ENCODE measurements at regions not wholly inside any gene's neighbourhood (a gene's known extent, or its start where the extent isn't known, plus 50 kb on each side); places are given as distances from the start of the nearest gene placed in this dataset.

DNA sequence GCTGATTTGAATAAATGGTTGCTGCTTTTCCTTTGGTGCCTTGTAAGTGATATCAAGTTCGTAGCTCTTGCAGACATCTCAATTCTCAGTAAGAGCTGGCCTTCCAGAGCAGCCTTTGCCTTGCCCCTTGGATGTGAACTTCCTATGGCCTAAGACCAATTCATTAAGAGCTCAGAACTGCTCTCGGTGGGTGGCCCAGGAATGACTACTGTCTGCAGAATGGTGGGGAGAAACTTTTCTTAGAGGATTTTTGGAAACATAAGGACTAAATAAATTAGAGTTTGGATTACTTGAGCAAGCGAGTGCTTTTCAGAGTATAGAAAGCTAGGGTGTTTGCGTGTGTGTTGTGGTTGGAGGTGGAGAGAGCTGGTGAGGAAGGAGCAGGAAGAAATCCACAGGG is 306.4 kb upstream of the TBX3 start:
- H3K27ac ChIP-seq, result no peak overlapping the region
- no peak for DNase-seq
- no peaks in the 10 kb centered on the region for H3K36me3 ChIP-seq
- H3K4me1 ChIP-seq, result no peaks in the 10 kb centered on the region
- no peaks in the 10 kb centered on the region for H3K27me3 ChIP-seq
- TF ChIP-seq POLR2A (IDR thresholded peaks at IDR 0.05), result no peak
- TF ChIP-seq CTCF (IDR thresholded peaks at IDR 0.05), result no peak
- H3K9me3 ChIP-seq, result no peaks in the 10 kb centered on the region
- no peak overlapping the region for H3K4me3 ChIP-seq

DNA sequence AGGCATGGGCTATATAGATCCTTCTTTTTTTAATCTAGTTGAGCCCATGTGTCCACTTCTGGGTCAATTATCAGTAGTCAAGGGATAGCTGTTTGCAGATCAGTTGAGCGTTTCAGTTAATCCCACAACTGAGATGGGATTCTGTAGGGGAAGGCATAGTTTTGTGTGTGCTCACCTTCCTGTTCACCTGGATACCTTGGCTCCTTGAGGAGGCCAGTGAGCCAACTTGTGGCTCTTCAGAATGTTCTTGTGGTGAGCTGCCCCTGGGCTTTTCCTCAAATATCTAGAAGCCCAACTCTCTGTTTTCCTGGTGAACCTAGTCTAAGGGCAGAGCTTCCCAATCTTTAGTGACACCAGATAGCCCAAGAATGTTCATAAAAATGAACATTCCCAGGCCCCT is 302.9 kb upstream of the TBX3 start:
- Histone ChIP-seq H3K4me3 (no peak overlapping the region), H3K36me3 (no peaks in the 10 kb centered on the region), H3K27ac (no peak overlapping the region), H3K27me3 (no peaks in the 10 kb centered on the region), H3K4me1 (no peaks in the 10 kb centered on the region), H3K9me3 (no peaks in the 10 kb centered on the region)
- no peak for DNase-seq
- TF ChIP-seq CTCF (IDR thresholded peaks at IDR 0.05) (no peak), POLR2A (IDR thresholded peaks at IDR 0.05) (no peak)

DNA sequence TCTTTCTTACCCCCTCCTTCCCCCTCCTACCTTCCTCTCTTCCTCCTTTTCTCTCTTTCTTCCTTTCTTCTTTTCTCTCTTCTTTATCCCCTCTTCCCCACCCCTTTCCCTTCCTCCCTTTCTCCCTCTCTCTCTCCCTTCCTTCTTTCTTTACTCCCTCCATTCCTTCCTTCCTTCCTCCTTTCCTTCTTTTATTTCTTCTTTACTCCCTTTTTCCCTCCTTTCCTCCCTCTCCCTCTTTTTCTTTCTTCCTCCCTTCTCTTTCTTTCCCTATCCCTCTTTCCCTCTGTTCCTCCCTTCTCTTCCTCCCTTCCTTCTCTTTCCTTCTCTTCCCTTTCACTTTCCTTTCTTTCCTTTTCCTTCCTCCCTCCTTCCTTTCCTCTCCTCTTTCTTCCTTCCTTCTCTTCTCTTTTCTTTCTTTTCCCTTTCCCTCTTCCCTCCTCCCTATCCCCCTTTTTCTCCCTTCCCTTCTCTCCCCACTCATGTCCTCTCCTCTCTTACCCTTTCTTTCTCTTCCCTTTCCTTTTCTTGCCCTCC is 302.3 kb upstream of the TBX3 start:
- H3K4me3 ChIP-seq, result no peak overlapping the region
- H3K9me3 ChIP-seq, result no peaks in the 10 kb centered on the region
- H3K4me1 ChIP-seq, result no peaks in the 10 kb centered on the region
- no peak for DNase-seq
- H3K27ac ChIP-seq, result no peak overlapping the region
- TF ChIP-seq POLR2A (IDR thresholded peaks at IDR 0.05), result no peak
- TF ChIP-seq CTCF (IDR thresholded peaks at IDR 0.05), result no peak
- no peaks in the 10 kb centered on the region for H3K27me3 ChIP-seq
- H3K36me3 ChIP-seq, result no peaks in the 10 kb centered on the region

GRCh38 chr12:114984634-114985061 is 300.7 kb upstream of the TBX3 start:
- Histone ChIP-seq H3K27me3 (no peaks in the 10 kb centered on the region), H3K4me3 (no peak overlapping the region), H3K4me1 (no peaks in the 10 kb centered on the region), H3K27ac (no peak overlapping the region), H3K9me3 (no peaks in the 10 kb centered on the region), H3K36me3 (no peaks in the 10 kb centered on the region)
- DNase-seq, result no peak
- TF ChIP-seq CTCF (IDR thresholded peaks at IDR 0.05) (no peak), POLR2A (IDR thresholded peaks at IDR 0.05) (no peak)

GRCh38 chr12:114982760-114983159 is 298.8 kb upstream of the TBX3 start:
- H3K27ac ChIP-seq, result no peak overlapping the region
- no peak overlapping the region for H3K4me3 ChIP-seq
- DNase-seq, result no peak

More at GRCh38 chr12:114982760-114983159, 298.8 kb upstream of the TBX3 start:
- Histone ChIP-seq H3K9me3 (no peaks in the 10 kb centered on the region), H3K36me3 (no peaks in the 10 kb centered on the region), H3K4me1 (no peaks in the 10 kb centered on the region), H3K27me3 (no peaks in the 10 kb centered on the region)
- TF ChIP-seq CTCF (IDR thresholded peaks at IDR 0.05) (no peak), POLR2A (IDR thresholded peaks at IDR 0.05) (no peak)

Data from Peyer's patch (tissue), 4 donors.